Gastroesophageal sphincter (tissue), 3 donors: ENCODE measurements at regions not wholly inside any gene's neighbourhood (a gene's known extent, or its start where the extent isn't known, plus 50 kb on each side); places are given as distances from the start of the nearest gene placed in this dataset.

Experiments used
- CTCF ChIP-seq, 4 experiments: fragments of 200-600 bp in 2 of 4; fragments of 450-650 bp in 2 of 4; sonication (generic) in 1 of 4; IDR thresholded peaks; one replicate each; pipeline ENCODE4 v1.5.1; 2017 to 2019; ENCODE audit warnings: antibody characterized with exemption in 4 of 4, mild to moderate bottlenecking in 2 of 4, moderate library complexity in 2 of 4
- POLR2AphosphoS5 ChIP-seq: sonication (generic); formaldehyde crosslinking; IDR thresholded peaks from one replicate; pipeline ENCODE4 v1.6.1; 2017; ENCODE audit warnings: antibody characterized with exemption

- TF ChIP-seq CTCF (IDR thresholded peaks at IDR 0.05) (no peak), POLR2AphosphoS5 (no peak)
Measured at GRCh38 chr5:27568811-27569210, 530.4 kb upstream of the CDH9 start.
